IMR-90 (cell line): ENCODE measurements at regions not wholly inside any gene's neighbourhood (a gene's known extent, or its start where the extent isn't known, plus 50 kb on each side); places are given as distances from the start of the nearest gene placed in this dataset.
"Not testable (repeated sequence)": the region's sequence is repeated elsewhere in the genome, so short reads cannot be mapped to it uniquely, and the experiment has no call there.

Experiments used
- ATAC-seq: fragments of 200-7000 bp; cut with Tn5 transposase; 2 replicates; pipeline ENCODE4 v1.9.1; 2020; ENCODE audit warnings: low read depth, mild to moderate bottlenecking, moderate library complexity
- BruUV-seq: library from RNA; stranded (reverse); fragments of 400-500 nt; replicated peaks from 2 replicates; lab custom pipeline; 2021; lab: Mats Ljungman, UMichigan
- CTCF ChIA-PET: fragments of 300-600 bp; formaldehyde crosslinking; extraction: SDS; loops from one replicate; lab custom pipeline; 2021; ENCODE audit warnings: antibody characterized with exemption; lab: Yijun Ruan, JAX
- POLR2A ChIA-PET: fragments of 300-600 bp; sonication (Branson Sonifier 250); formaldehyde crosslinking; loops from one replicate; lab custom pipeline; 2022; ENCODE audit warnings: antibody characterized with exemption; ENCODE audit not compliant: unreplicated experiment; lab: Charles Lee
- DNase-seq: peaks from one replicate; pipeline ENCODE4 v3.0.0; 2013
- H2AFZ ChIP-seq: replicated peaks from 2 replicates; pipeline ENCODE3; 2013; ENCODE audit warnings: low read length, mild to moderate bottlenecking; ENCODE audit not compliant: poor library complexity
- H2AK5ac ChIP-seq: 2 replicates; pipeline ENCODE4 v1.6.1; 2013; ENCODE audit warnings: low read depth, low read length, inconsistent platforms
- H2AK9ac ChIP-seq: replicated peaks from 2 replicates; pipeline ENCODE3; 2013; ENCODE audit warnings: mild to moderate bottlenecking, low read depth, low read length, moderate library complexity; ENCODE audit not compliant: poor library complexity
- H2BK120ac ChIP-seq: 2 replicates; pipeline ENCODE4 v1.6.1; 2013; ENCODE audit warnings: low read depth, low read length, inconsistent platforms
- H2BK15ac ChIP-seq: 3 replicates; pipeline ENCODE4 v1.6.1; 2013; ENCODE audit warnings: low read depth, low read length, inconsistent platforms
- H2BK20ac ChIP-seq: 2 replicates; pipeline ENCODE4 v1.6.1; 2013; ENCODE audit warnings: low read depth, mild to moderate bottlenecking, inconsistent platforms, low read length, moderate library complexity
- H2BK5ac ChIP-seq: 2 replicates; pipeline ENCODE4 v1.6.1; 2013; ENCODE audit warnings: mild to moderate bottlenecking, low read depth, low read length, inconsistent platforms; ENCODE audit not compliant: poor library complexity, severe bottlenecking
- H3K14ac ChIP-seq: replicated peaks from 2 replicates; pipeline ENCODE4 v1.6.1; 2013; ENCODE audit warnings: low read depth, low read length, inconsistent platforms
- H3K18ac ChIP-seq: 2 replicates; pipeline ENCODE4 v1.6.1; 2013; ENCODE audit warnings: low read depth, low read length, control low read depth
- H3K23ac ChIP-seq: 2 replicates; pipeline ENCODE4 v1.6.1; 2013; ENCODE audit warnings: low read depth, low read length, inconsistent platforms
- H3K27ac ChIP-seq: 2 replicates; pipeline ENCODE4 v1.5.1; 2013; ENCODE audit warnings: mild to moderate bottlenecking, control low read depth, low read length; ENCODE audit not compliant: insufficient read depth
- H3K27me3 ChIP-seq: 2 replicates; pipeline ENCODE4 v1.6.1; 2013; ENCODE audit warnings: low read length; ENCODE audit not compliant: control insufficient read depth, insufficient read depth
- H3K36me3 ChIP-seq: 2 replicates; pipeline ENCODE4 v1.6.1; 2013; ENCODE audit warnings: low read length, mixed read lengths; ENCODE audit not compliant: control insufficient read depth, insufficient read depth
- H3K4ac ChIP-seq: 2 replicates; pipeline ENCODE4 v1.6.1; 2013; ENCODE audit warnings: low read depth, low read length, inconsistent platforms
- H3K4me1 ChIP-seq: 2 replicates; pipeline ENCODE4 v1.6.1; 2013; ENCODE audit warnings: low read length, mixed read lengths; ENCODE audit not compliant: control insufficient read depth, insufficient read depth
- H3K4me2 ChIP-seq: 2 replicates; pipeline ENCODE4 v1.6.1; 2013; ENCODE audit warnings: low read depth, mild to moderate bottlenecking, control low read depth, low read length, moderate library complexity
- H3K4me3 ChIP-seq: 2 replicates; pipeline ENCODE4 v1.5.1; 2013; ENCODE audit warnings: low read depth, mild to moderate bottlenecking, control low read depth, low read length, moderate library complexity; ENCODE audit not compliant: insufficient read depth
- H3K56ac ChIP-seq: 2 replicates; pipeline ENCODE4 v1.6.1; 2013; ENCODE audit warnings: low read length, inconsistent platforms; ENCODE audit not compliant: insufficient read depth; ENCODE audit errors: extremely low read depth
- H3K79me1 ChIP-seq, 2 experiments: 2 replicates each; pipeline ENCODE4 v1.6.1; 2013; ENCODE audit warnings: low read length in 2 of 2, inconsistent platforms in 1 of 2, low read depth in 1 of 2
- H3K9ac ChIP-seq: 2 replicates; pipeline ENCODE4 v1.6.1; 2013; ENCODE audit warnings: low read depth, low read length, control low read depth
- H3K9me1 ChIP-seq: 2 replicates; pipeline ENCODE4 v1.6.1; 2013; ENCODE audit warnings: low read length, inconsistent platforms; ENCODE audit not compliant: insufficient read depth
- H3K9me3 ChIP-seq: 2 replicates; pipeline ENCODE4 v1.6.1; 2013; ENCODE audit warnings: low read length; ENCODE audit not compliant: control insufficient read depth, insufficient read depth
- H4K20me1 ChIP-seq: 2 replicates; pipeline ENCODE4 v1.6.1; 2013; ENCODE audit warnings: low read length, inconsistent platforms; ENCODE audit not compliant: insufficient read depth
- H4K5ac ChIP-seq: 2 replicates; pipeline ENCODE4 v1.6.1; 2013; ENCODE audit warnings: mild to moderate bottlenecking, low read depth, low read length, control low read depth
- H4K8ac ChIP-seq, 2 experiments: 2 replicates each; pipeline ENCODE4 v1.6.1; 2013; ENCODE audit warnings: low read depth in 2 of 2, low read length in 2 of 2, control low read depth in 1 of 2, inconsistent platforms in 1 of 2
- H4K91ac ChIP-seq: 2 replicates; pipeline ENCODE4 v1.6.1; 2013; ENCODE audit warnings: low read depth, low read length, inconsistent platforms; ENCODE audit not compliant: insufficient read depth
- WGBS, 2 experiments: methylation state at CpG; one replicate each; pipeline versions ENCODE4 v1.1.5 to v1.1.7; 2013; ENCODE audit warnings: missing lambda C conversion rate in 2 of 2; ENCODE audit not compliant: insufficient read length in 1 of 2; ENCODE audit errors: extremely low coverage in 2 of 2; 5-methylcytosine and 5-hydroxymethylcytosine counted together
- dilution Hi-C: fragments of 300-500 bp; cut with HindIII; formaldehyde crosslinking; loops from one replicate; pipeline ENCODE4 v1.14.3; 2018; ENCODE audit warnings: low sequenced_read_pairs; ENCODE audit not compliant: unreplicated experiment
- in situ Hi-C: fragments of 300-500 bp; cut with MboI; formaldehyde crosslinking; loops from 3 replicates; pipeline ENCODE4 v1.14.3; 2019; ENCODE audit warnings: low sequenced_read_pairs, inconsistent platforms, mixed read lengths
- intact Hi-C: fragments of 100-400 bp; cut with micrococcal nuclease; formaldehyde crosslinking; loops from 2 replicates; pipeline ENCODE4 v1.10.0; 2022

DNA sequence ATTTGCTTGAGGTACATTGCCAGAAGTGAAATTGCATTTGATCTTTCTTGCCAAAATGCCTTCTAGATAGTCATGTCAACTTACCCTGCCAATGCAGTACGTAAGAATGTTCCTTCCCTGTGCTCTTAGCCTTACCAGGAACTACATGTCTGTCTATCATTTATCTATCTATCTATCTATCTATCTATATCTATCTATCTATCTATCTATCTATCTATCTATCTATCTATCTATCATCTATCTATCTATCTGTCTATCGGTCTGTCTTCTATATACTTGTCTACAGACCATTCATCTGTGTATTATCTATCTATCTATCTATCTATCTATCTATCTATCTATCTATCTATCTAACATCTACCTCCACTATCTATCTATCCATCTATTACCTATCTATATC is 456.9 kb upstream of the MKI67 start:
- H3K56ac ChIP-seq, intact Hi-C loops, POLR2A ChIA-PET, dilution Hi-C loops, H4K8ac ChIP-seq, H2AFZ ChIP-seq, H3K9me1 ChIP-seq, H3K4me2 ChIP-seq, H3K27ac ChIP-seq, CTCF ChIA-PET, H3K79me1 ChIP-seq, H2BK120ac ChIP-seq, H3K4me1 ChIP-seq, H4K5ac ChIP-seq, H3K36me3 ChIP-seq, in situ Hi-C loops, H2AK9ac ChIP-seq, H3K4me3 ChIP-seq, BruUV-seq, H2AK5ac ChIP-seq, H2BK15ac ChIP-seq, DNase-seq, H2BK20ac ChIP-seq, ATAC-seq, H3K18ac ChIP-seq, H4K20me1 ChIP-seq, H3K14ac ChIP-seq, H3K23ac ChIP-seq, H3K4ac ChIP-seq, H4K91ac ChIP-seq, H2BK5ac ChIP-seq, H3K27me3 ChIP-seq, H3K9ac ChIP-seq: not testable (repeated sequence)
- no CpG with 5 or more reads among the region's 2 CpGs for WGBS, 2 experiments
- H3K9me3 ChIP-seq, result peaks cover 21% of the 10 kb centered on the region

DNA sequence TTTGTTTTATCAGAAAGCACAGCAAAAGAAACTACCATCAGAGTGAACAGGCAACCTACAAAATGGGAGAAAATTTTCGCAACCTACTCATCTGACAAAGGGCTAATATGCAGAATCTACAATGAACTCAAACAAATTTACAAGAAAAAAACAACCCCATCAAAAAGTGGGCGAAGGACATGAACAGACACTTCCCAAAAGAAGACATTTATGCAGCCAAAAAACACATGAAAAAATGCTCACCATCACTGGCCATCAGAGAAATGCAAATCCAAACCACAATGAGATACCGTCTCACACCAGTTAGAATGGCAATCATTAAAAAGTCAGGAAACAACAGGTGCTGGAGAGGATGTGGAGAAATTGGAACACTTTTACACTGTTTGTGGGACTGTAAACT is 460.4 kb upstream of the MKI67 start:
- H3K27me3 ChIP-seq, H3K4me1 ChIP-seq, H2BK15ac ChIP-seq, H3K4me3 ChIP-seq, H2AK5ac ChIP-seq, BruUV-seq, H3K36me3 ChIP-seq, H2AK9ac ChIP-seq, dilution Hi-C loops, H3K14ac ChIP-seq, H4K20me1 ChIP-seq, H3K27ac ChIP-seq, in situ Hi-C loops, H4K8ac ChIP-seq, H2BK120ac ChIP-seq, H3K9me1 ChIP-seq, H3K23ac ChIP-seq, H2BK5ac ChIP-seq, H3K4ac ChIP-seq, POLR2A ChIA-PET, H4K5ac ChIP-seq, H3K4me2 ChIP-seq, H2BK20ac ChIP-seq, CTCF ChIA-PET, DNase-seq, H3K18ac ChIP-seq, H3K79me1 ChIP-seq, H3K56ac ChIP-seq, intact Hi-C loops, H2AFZ ChIP-seq, ATAC-seq, H4K91ac ChIP-seq, H3K9ac ChIP-seq: not testable (repeated sequence)
- H3K9me3 ChIP-seq, result peaks cover 21% of the 10 kb centered on the region
- no CpG with 5 or more reads among the region's 3 CpGs for WGBS, 2 experiments
